NCI-H187 treated with DMSO at 0.1 percent for 48 hours (cell line): ENCODE measurements at regions not wholly inside any gene's neighbourhood (a gene's known extent, or its start where the extent isn't known, plus 50 kb on each side); places are given as distances from the start of the nearest gene placed in this dataset.
"Not testable (repeated sequence)": the region's sequence is repeated elsewhere in the genome, so short reads cannot be mapped to it uniquely, and the experiment has no call there.

Experiments used
- DNase-seq: peaks from one replicate; lab custom pipeline; 2025; lab: John Stamatoyannopoulos, UW

- DNase-seq: no peak
Observed at GRCh38 chr20:57104651-57105204, 161.7 kb downstream of the BMP7 start.

- no peak for DNase-seq
Observed at GRCh38 chr20:57106030-57106682, 160.3 kb downstream of the BMP7 start.

GRCh38 chr20:57106692-57107091, 159.7 kb downstream of the BMP7 start:
- DNase-seq: no peak

GRCh38 chr20:57107208-57107607, 159.2 kb downstream of the BMP7 start:
- no peak for DNase-seq

- DNase-seq: no peak
Observed at GRCh38 chr20:57108218-57108617, 158.2 kb downstream of the BMP7 start.

- no peak for DNase-seq
Observed at GRCh38 chr20:57108742-57109570, 157.5 kb downstream of the BMP7 start.

GRCh38 chr20:57109571-57109953, 156.9 kb downstream of the BMP7 start:
- DNase-seq: no peak

GRCh38 chr20:57110121-57111027, 156.1 kb downstream of the BMP7 start:
- DNase-seq: not testable (repeated sequence)

GRCh38 chr20:57111028-57111373, 155.4 kb downstream of the BMP7 start:
- DNase-seq: no peak

GRCh38 chr20:57112448-57112847, 154.0 kb downstream of the BMP7 start:
- no peak for DNase-seq

- no peak for DNase-seq
Observed at GRCh38 chr20:57114290-57115005, 152.0 kb downstream of the BMP7 start.

GRCh38 chr20:57117296-57117695, 149.1 kb downstream of the BMP7 start:
- DNase-seq: no peak

GRCh38 chr20:57118107-57118769, 148.2 kb downstream of the BMP7 start:
- DNase-seq: no peak
